ENCODE measurements at regions not wholly inside any gene's neighbourhood (a gene's known extent, or its start where the extent isn't known, plus 50 kb on each side); places are given as distances from the start of the nearest gene placed in this dataset.
"Not testable (repeated sequence)": the region's sequence is repeated elsewhere in the genome, so short reads cannot be mapped to it uniquely, and the experiment has no call there.

- TF ChIP-seq JUND (IDR thresholded peaks at IDR 0.05) (no peak), TAF1 (conservative IDR thresholded peaks at IDR 0.05) (no peak), CTCF (IDR thresholded peaks at IDR 0.05; ENCODE audit: low read depth, low read length, missing input control) (no peak), HNF4G (IDR thresholded peaks at IDR 0.05) (no peak), SP1 (IDR thresholded peaks at IDR 0.05) (no peak), NR2F2 (IDR thresholded peaks at IDR 0.05) (no peak), RXRA (IDR thresholded peaks at IDR 0.05) (no peak), YY1 (IDR thresholded peaks at IDR 0.05) (no peak), HNF4A (conservative IDR thresholded peaks at IDR 0.05) (no peak), GABPA (IDR thresholded peaks at IDR 0.05 in 1 of 2, conservative IDR thresholded peaks at IDR 0.05 in 1 of 2) (no peak), MAX (IDR thresholded peaks at IDR 0.05) (no peak)
Measured at GRCh38 chr2:153403940-153404339, 74.6 kb downstream of the RPRM start (continued).

GRCh38 chr2:153403352-153403751, 75.2 kb downstream of the RPRM start:
- WGBS, result 75% methylated on average over 14 of the region's 14 CpGs
- not testable (repeated sequence) for H3K4me3 ChIP-seq (ENCODE audit: low read depth in 1 of 3, low read length in 3 of 3); H3K36me3 ChIP-seq (ENCODE audit: control insufficient read depth in 4 of 4, insufficient read depth in 3 of 4, low read depth in 1 of 4, low read length in 3 of 4); H3K9me3 ChIP-seq (ENCODE audit: control insufficient read depth in 4 of 4, low read length in 3 of 4); H3K9ac ChIP-seq (ENCODE audit: low read depth in 1 of 2, low read length in 2 of 2); H3K27ac ChIP-seq (ENCODE audit: low read depth in 1 of 2, low read length in 2 of 2); DNase-seq (ENCODE audit: low spot score); H3K27me3 ChIP-seq (ENCODE audit: control insufficient read depth in 4 of 4, insufficient read depth in 4 of 4, low read length in 3 of 4); H3K4me1 ChIP-seq (ENCODE audit: control insufficient read depth in 4 of 4, insufficient read depth in 4 of 4, low read length in 3 of 4)

- Histone ChIP-seq H3K27me3 (ENCODE audit: control insufficient read depth in 4 of 4, insufficient read depth in 4 of 4, low read length in 3 of 4) (no peaks in the 10 kb centered on the region), H3K9me3 (ENCODE audit: control insufficient read depth in 4 of 4, low read length in 3 of 4) (no peaks in the 10 kb centered on the region), H3K4me3 (ENCODE audit: low read depth in 1 of 3, low read length in 3 of 3) (no peak overlapping the region), H3K9ac (ENCODE audit: low read depth in 1 of 2, low read length in 2 of 2) (no peak overlapping the region), H3K27ac (ENCODE audit: low read depth in 1 of 2, low read length in 2 of 2) (no peak overlapping the region), H3K4me1 (ENCODE audit: control insufficient read depth in 4 of 4, insufficient read depth in 4 of 4, low read length in 3 of 4) (no peaks in the 10 kb centered on the region), H3K36me3 (ENCODE audit: control insufficient read depth in 4 of 4, insufficient read depth in 3 of 4, low read depth in 1 of 4, low read length in 3 of 4) (no peaks in the 10 kb centered on the region)
- DNase-seq (ENCODE audit: low spot score), result no peak
- TF ChIP-seq HNF4A (conservative IDR thresholded peaks at IDR 0.05), result no peak
- no peak for TF ChIP-seq CTCF (IDR thresholded peaks at IDR 0.05; ENCODE audit: low read depth, low read length, missing input control)
- WGBS, result 71% methylated on average over 5 of the region's 5 CpGs
Measured at GRCh38 chr2:153394686-153395085, 83.9 kb downstream of the RPRM start.

GRCh38 chr2:153394247-153394646, 84.3 kb downstream of the RPRM start:
- Histone ChIP-seq H3K27me3 (ENCODE audit: control insufficient read depth in 4 of 4, insufficient read depth in 4 of 4, low read length in 3 of 4) (no peaks in the 10 kb centered on the region), H3K9ac (ENCODE audit: low read depth in 1 of 2, low read length in 2 of 2) (no peak overlapping the region), H3K27ac (ENCODE audit: low read depth in 1 of 2, low read length in 2 of 2) (no peak overlapping the region), H3K4me1 (ENCODE audit: control insufficient read depth in 4 of 4, insufficient read depth in 4 of 4, low read length in 3 of 4) (no peaks in the 10 kb centered on the region), H3K36me3 (ENCODE audit: control insufficient read depth in 4 of 4, insufficient read depth in 3 of 4, low read depth in 1 of 4, low read length in 3 of 4) (no peaks in the 10 kb centered on the region), H3K4me3 (ENCODE audit: low read depth in 1 of 3, low read length in 3 of 3) (no peak overlapping the region), H3K9me3 (ENCODE audit: control insufficient read depth in 4 of 4, low read length in 3 of 4) (no peaks in the 10 kb centered on the region)
- TF ChIP-seq NR2F2 (IDR thresholded peaks at IDR 0.05) (no peak), MAX (IDR thresholded peaks at IDR 0.05) (no peak), RXRA (IDR thresholded peaks at IDR 0.05) (no peak), CTCF (IDR thresholded peaks at IDR 0.05; ENCODE audit: low read depth, low read length, missing input control) (no peak), ATF3 (IDR thresholded peaks at IDR 0.05) (no peak), EGR1 (IDR thresholded peaks at IDR 0.05; ENCODE audit: low read depth in 2 of 2) (no peak), RAD21 (IDR thresholded peaks at IDR 0.05) (no peak), SP1 (IDR thresholded peaks at IDR 0.05) (no peak), GABPA (IDR thresholded peaks at IDR 0.05 in 1 of 2, conservative IDR thresholded peaks at IDR 0.05 in 1 of 2) (no peak), TAF1 (conservative IDR thresholded peaks at IDR 0.05) (no peak), YY1 (IDR thresholded peaks at IDR 0.05) (no peak), ZBTB33 (IDR thresholded peaks at IDR 0.05) (no peak)
- no peak for DNase-seq (ENCODE audit: low spot score)

Measured in liver (tissue), 8 donors.